ENCODE measurements at regions not wholly inside any gene's neighbourhood (a gene's known extent, or its start where the extent isn't known, plus 50 kb on each side); places are given as distances from the start of the nearest gene placed in this dataset.

DNA sequence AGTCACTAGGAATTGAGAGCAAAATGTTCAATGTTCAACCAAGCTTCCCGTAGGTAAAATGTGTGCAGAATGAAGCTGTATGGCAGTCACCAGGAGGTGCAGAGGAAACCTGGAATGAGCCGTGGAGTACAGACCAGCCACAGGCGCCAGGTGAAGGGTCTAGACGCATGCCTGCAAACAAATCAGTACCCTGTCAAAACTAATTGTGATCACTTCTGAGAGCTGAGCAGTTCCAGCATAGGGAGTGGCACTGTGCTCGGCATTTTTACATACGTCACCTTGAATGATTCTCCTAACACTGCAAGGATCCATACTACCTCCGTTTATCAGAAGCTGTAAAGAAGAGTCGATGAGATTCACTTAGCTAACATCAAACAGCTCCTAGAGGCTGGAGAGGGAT is 346.1 kb upstream of the ID2 start:
- TF ChIP-seq, protein P1, sequence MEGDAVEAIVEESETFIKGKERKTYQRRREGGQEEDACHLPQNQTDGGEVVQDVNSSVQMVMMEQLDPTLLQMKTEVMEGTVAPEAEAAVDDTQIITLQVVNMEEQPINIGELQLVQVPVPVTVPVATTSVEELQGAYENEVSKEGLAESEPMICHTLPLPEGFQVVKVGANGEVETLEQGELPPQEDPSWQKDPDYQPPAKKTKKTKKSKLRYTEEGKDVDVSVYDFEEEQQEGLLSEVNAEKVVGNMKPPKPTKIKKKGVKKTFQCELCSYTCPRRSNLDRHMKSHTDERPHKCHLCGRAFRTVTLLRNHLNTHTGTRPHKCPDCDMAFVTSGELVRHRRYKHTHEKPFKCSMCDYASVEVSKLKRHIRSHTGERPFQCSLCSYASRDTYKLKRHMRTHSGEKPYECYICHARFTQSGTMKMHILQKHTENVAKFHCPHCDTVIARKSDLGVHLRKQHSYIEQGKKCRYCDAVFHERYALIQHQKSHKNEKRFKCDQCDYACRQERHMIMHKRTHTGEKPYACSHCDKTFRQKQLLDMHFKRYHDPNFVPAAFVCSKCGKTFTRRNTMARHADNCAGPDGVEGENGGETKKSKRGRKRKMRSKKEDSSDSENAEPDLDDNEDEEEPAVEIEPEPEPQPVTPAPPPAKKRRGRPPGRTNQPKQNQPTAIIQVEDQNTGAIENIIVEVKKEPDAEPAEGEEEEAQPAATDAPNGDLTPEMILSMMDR (IDR thresholded peaks at IDR 0.05) = no peak
- no peak for TF ChIP-seq POLR2A (IDR thresholded peaks at IDR 0.05)
